ENCODE measurements at regions not wholly inside any gene's neighbourhood (a gene's known extent, or its start where the extent isn't known, plus 50 kb on each side); places are given as distances from the start of the nearest gene placed in this dataset.

- ATAC-seq: no peak
- H3K4me3 ChIP-seq (ENCODE audit: low read depth in 2 of 2, low read length in 2 of 2): no peak overlapping the region
- CTCF ChIA-PET: no interaction called here
Observed at GRCh38 chr20:60144974-60145527, 186.8 kb downstream of the CDH26 start.

GRCh38 chr20:60147004-60147403 lies 188.8 kb downstream of the CDH26 start:
- CTCF ChIA-PET: no interaction called here
- in situ Hi-C loops (cut with HindIII; ENCODE audit: low pct_unique_long_range_greater_than_20kb, low sequenced_read_pairs) (no loop called here), intact Hi-C loops (cut with micrococcal nuclease; ENCODE audit: unreplicated experiment) (no loop called here)
- H3K27me3 ChIP-seq (ENCODE audit: control insufficient read depth, insufficient read depth, low read length): peaks cover 3% of the 10 kb centered on the region
- TF ChIP-seq POLR2AphosphoS5 (IDR thresholded peaks at IDR 0.05; ENCODE audit: low read depth, low read length): no peak
- TF ChIP-seq SIN3A (IDR thresholded peaks at IDR 0.05; ENCODE audit: borderline replicate concordance, insufficient read depth, low read depth, low read length): no peak
- no peak for TF ChIP-seq REST (IDR thresholded peaks at IDR 0.05; ENCODE audit: insufficient read depth in 1 of 2, low read depth in 2 of 2, low read length in 1 of 2)
- TF ChIP-seq TCF7L2 (IDR thresholded peaks at IDR 0.05; ENCODE audit: low read depth, low read length): no peak
- no peak for TF ChIP-seq CTCF (IDR thresholded peaks at IDR 0.05)
- H3K36me3 ChIP-seq (ENCODE audit: control insufficient read depth, insufficient read depth, low read length): no peaks in the 10 kb centered on the region
- DNase-seq (ENCODE audit: low read depth, low spot score) (no peak), ATAC-seq (no peak)
- no peaks in the 10 kb centered on the region for H3K4me1 ChIP-seq (ENCODE audit: control insufficient read depth, insufficient read depth, low read length)
- POLR2A ChIA-PET: no interaction called here
- H3K9me3 ChIP-seq (ENCODE audit: control insufficient read depth, insufficient read depth, low read depth, low read length): no peaks in the 10 kb centered on the region
- H3K27ac ChIP-seq (ENCODE audit: low read length): no peak overlapping the region
- no TSS peak for BruUV-seq (replicated peaks)
- H3K4me3 ChIP-seq (ENCODE audit: low read depth in 2 of 2, low read length in 2 of 2): no peak overlapping the region

More at GRCh38 chr20:60144974-60145527, 186.8 kb downstream of the CDH26 start:
- BruUV-seq (replicated peaks): no TSS peak
- in situ Hi-C loops (cut with HindIII; ENCODE audit: low pct_unique_long_range_greater_than_20kb, low sequenced_read_pairs): no loop called here
- H3K9me3 ChIP-seq (ENCODE audit: control insufficient read depth, insufficient read depth, low read depth, low read length): no peaks in the 10 kb centered on the region
- H3K27me3 ChIP-seq (ENCODE audit: control insufficient read depth, insufficient read depth, low read length): peaks cover 3% of the 10 kb centered on the region
- DNase-seq (ENCODE audit: low read depth, low spot score): no peak
- no peaks in the 10 kb centered on the region for H3K4me1 ChIP-seq (ENCODE audit: control insufficient read depth, insufficient read depth, low read length)
- POLR2A ChIA-PET: no interaction called here
- H3K27ac ChIP-seq (ENCODE audit: low read length): no peak overlapping the region
- H3K36me3 ChIP-seq (ENCODE audit: control insufficient read depth, insufficient read depth, low read length): no peaks in the 10 kb centered on the region
- intact Hi-C loops (cut with micrococcal nuclease; ENCODE audit: unreplicated experiment): no loop called here
- TF ChIP-seq SIN3A (IDR thresholded peaks at IDR 0.05; ENCODE audit: borderline replicate concordance, insufficient read depth, low read depth, low read length) (no peak), TCF7L2 (IDR thresholded peaks at IDR 0.05; ENCODE audit: low read depth, low read length) (no peak), REST (IDR thresholded peaks at IDR 0.05; ENCODE audit: insufficient read depth in 1 of 2, low read depth in 2 of 2, low read length in 1 of 2) (no peak), CTCF (IDR thresholded peaks at IDR 0.05) (no peak), POLR2AphosphoS5 (IDR thresholded peaks at IDR 0.05; ENCODE audit: low read depth, low read length) (no peak)

Data from Panc1 (cell line).